Right lung (tissue), 2 donors: ENCODE measurements at regions not wholly inside any gene's neighbourhood (a gene's known extent, or its start where the extent isn't known, plus 50 kb on each side); places are given as distances from the start of the nearest gene placed in this dataset.
A peak's percentile ranks its signal among the peaks of the same experiment; 100 is the strongest.
"Not testable (repeated sequence)": the region's sequence is repeated elsewhere in the genome, so short reads cannot be mapped to it uniquely, and the experiment has no call there.

Source experiments
- DNase-seq, 2 donors: peaks; one replicate each; pipeline ENCODE4 v3.0.0-alpha.2; 2013

GRCh38 chr7:68699090-68699711 lies 899.1 kb upstream of the AUTS2 start:
- DNase-seq = no peak

GRCh38 chr7:68700414-68700813 lies 897.9 kb upstream of the AUTS2 start:
- no peak for DNase-seq

- no peak for DNase-seq
Observed at GRCh38 chr7:68706291-68706690, 892.0 kb upstream of the AUTS2 start.

GRCh38 chr7:68707159-68707558 lies 891.1 kb upstream of the AUTS2 start:
- DNase-seq = no peak

GRCh38 chr7:68707958-68708357 lies 890.3 kb upstream of the AUTS2 start:
- no peak for DNase-seq

GRCh38 chr7:68712956-68713495 lies 885.2 kb upstream of the AUTS2 start:
- DNase-seq = peak; percentile 52 to 65

GRCh38 chr7:68714135-68714534 lies 884.1 kb upstream of the AUTS2 start:
- not testable (repeated sequence) for DNase-seq

GRCh38 chr7:68715907-68716306 lies 882.4 kb upstream of the AUTS2 start:
- no peak for DNase-seq

- no peak for DNase-seq
Observed at GRCh38 chr7:68717176-68717575, 881.1 kb upstream of the AUTS2 start.

GRCh38 chr7:68718097-68718551 lies 880.2 kb upstream of the AUTS2 start:
- no peak for DNase-seq

GRCh38 chr7:68720697-68721096 lies 877.6 kb upstream of the AUTS2 start:
- DNase-seq = no peak

GRCh38 chr7:68722044-68722443 lies 876.2 kb upstream of the AUTS2 start:
- no peak for DNase-seq

GRCh38 chr7:68724965-68725364 lies 873.3 kb upstream of the AUTS2 start:
- no peak for DNase-seq

- no peak for DNase-seq
Observed at GRCh38 chr7:68725843-68726785, 872.2 kb upstream of the AUTS2 start.

- not testable (repeated sequence) for DNase-seq
Observed at GRCh38 chr7:68728720-68729119, 869.6 kb upstream of the AUTS2 start.

GRCh38 chr7:68729371-68729770 lies 868.9 kb upstream of the AUTS2 start:
- DNase-seq = no peak

- no peak for DNase-seq
Observed at GRCh38 chr7:68730194-68730593, 868.1 kb upstream of the AUTS2 start.

GRCh38 chr7:68730964-68731363 lies 867.3 kb upstream of the AUTS2 start:
- DNase-seq = peak in 1 of 2 donors; percentile 25

- peak in 1 of 2 donors; percentile 16 for DNase-seq
Observed at GRCh38 chr7:68733219-68734153, 864.8 kb upstream of the AUTS2 start.

- no peak for DNase-seq
Observed at GRCh38 chr7:68734431-68734830, 863.8 kb upstream of the AUTS2 start.

GRCh38 chr7:68739306-68739705 lies 859.0 kb upstream of the AUTS2 start:
- DNase-seq = no peak

GRCh38 chr7:68744036-68744435 lies 854.2 kb upstream of the AUTS2 start:
- no peak for DNase-seq
